HG03045 (cell line): ENCODE measurements at regions not wholly inside any gene's neighbourhood (a gene's known extent, or its start where the extent isn't known, plus 50 kb on each side); places are given as distances from the start of the nearest gene placed in this dataset.

Experiments
- ATAC-seq: cut with Tn5 transposase; IDR thresholded peaks from one replicate; pipeline ENCODE4 v1.9.1; 2021; ENCODE audit warnings: mild to moderate bottlenecking, moderate library complexity; ENCODE audit not compliant: unreplicated experiment

DNA sequence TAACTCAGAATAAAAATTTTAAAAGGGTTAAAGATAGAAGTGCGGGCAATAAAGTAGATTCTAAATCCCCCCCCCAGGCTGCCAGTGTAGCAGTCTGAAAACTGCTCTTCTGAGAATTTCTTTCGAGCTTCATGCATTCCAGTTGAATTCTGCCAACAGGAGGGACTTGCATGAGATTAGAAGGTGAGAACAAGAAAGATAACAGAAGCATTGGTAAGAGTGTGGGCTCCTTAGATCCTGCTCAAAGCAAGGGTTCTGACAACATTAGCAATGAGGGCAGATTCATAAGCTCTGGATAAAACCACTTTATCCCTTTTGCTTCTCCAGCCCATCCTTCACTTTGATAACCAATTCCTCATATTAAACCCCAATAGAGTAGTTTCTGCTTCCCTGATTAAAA lies 235.9 kb upstream of the CDH6 start:
- ATAC-seq: no peak

DNA sequence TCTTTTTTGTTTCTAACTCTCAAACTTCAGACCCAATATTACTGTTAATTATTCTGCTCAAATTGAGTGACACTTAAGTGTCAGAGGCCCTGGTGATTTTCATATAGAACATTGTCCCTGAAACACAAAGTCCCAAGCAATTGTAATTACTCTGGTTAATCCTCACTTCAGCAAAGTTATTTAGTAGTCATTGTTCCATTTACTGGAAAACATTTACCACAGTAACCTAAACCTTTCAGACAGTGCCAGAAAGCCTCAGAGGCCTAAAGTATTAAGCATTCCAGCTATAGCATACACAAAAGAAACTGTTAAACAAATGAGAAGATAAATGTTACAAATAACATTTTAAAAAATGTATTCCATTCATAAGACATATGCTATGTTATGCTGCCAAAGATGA lies 237.2 kb upstream of the CDH6 start:
- no peak for ATAC-seq

DNA sequence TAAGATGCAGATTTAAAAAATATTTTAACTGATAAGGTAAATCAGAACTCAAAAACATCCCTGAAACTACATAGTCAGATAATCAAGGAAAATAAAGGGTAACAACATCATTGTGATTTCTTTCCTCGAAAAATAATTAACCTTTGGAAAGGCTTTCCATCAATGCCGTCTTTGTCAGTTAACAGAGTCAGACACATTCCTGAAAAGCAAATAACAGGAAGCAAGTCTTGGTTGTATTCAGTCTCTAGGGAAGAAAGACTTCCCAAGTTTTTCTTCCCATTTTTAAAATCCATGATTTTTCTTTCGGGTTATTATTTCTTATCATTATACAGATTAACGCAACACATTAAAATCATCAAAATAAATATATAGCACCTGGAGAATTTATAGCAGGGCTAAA lies 256.4 kb upstream of the CDH6 start:
- ATAC-seq: no peak

DNA sequence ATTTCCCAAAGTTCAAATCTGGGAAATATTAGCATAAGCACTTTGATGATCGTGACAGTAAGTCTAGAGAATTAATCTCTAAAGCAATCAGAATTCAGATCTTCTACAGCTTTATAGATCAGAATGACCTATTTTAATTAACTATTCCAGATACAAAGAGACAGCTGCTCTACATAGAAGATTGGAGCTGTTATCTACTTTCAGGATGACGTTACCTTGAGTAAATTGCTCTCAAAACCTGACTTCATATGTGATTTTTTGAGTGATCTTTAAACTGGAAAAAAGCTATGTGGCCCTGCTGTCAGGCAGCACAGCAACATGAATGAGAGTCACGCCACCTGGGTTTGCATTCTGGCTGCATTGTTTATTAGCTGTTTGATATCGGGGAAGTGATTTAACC lies 259.9 kb upstream of the CDH6 start:
- no peak for ATAC-seq

DNA sequence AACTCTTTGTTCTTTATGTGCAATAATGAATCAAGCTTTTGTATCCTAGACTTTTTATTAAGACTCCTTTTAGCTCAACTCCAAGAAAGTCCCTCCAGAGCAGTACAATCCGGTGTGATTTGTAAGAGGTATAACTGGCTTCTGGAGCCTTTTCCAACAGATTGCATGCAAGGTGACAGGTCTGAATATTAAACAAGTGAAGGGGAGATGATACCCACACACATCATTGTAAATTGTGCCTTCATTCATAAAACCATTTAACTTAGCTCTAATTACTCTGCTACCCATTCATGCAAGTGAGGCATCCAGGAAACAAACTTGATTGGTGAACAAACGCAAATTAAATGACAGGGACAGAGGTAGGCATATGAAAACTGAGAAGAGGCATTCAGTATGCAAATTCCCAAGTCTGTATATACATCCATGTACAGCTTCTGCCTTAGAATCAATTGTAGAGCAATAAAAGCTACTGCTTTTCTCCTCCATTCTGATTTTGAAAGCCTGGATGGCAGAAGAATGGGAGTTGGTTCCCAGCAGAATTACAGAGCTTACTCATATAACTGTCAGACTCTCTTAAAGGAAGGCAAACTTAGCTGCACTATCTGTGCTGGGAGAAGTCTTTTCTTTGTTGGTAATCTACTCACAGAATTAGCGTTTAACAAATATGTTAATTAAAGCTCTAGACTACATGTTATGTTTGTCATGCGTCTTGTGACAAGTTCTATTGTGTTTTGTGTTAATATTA lies 261.0 kb upstream of the CDH6 start:
- no peak for ATAC-seq

DNA sequence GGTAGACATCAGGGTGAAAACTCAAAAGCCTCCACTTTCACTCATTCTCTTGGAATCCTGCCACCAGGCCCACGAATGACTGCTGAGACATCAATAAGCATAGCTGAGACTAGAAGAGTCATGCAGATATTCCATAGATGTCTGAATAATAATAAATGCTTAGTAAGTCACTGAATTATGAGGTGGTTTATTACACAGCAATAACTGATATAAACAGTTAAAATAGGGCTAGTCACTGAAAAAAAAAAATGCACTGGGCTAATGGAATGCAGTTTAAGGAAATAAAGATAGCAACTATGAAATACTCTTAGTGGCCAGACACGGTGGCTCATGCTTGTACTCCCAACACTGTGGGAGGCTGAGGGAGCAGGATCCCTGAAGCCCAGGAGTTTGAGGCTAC lies 262.8 kb upstream of the CDH6 start:
- no peak for ATAC-seq

DNA sequence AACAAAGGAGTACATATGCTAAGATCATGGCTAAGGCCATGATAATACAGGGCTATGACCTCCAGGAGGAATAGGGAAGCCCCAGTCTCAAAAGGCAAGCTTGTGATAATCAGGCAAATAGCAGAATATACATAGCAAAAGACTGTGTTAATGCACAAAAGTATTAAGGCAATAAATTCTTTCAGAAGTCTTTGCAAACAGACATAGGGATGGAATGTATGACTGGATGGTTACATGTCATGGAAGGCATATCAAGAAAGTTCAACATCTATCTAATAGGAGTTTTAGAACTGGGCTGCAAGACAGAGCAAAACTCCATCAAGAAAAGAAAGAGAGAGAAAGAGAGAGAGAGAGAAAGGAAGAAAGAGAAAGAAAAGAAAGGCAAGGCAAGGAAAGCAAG lies 264.5 kb upstream of the CDH6 start:
- no peak for ATAC-seq

DNA sequence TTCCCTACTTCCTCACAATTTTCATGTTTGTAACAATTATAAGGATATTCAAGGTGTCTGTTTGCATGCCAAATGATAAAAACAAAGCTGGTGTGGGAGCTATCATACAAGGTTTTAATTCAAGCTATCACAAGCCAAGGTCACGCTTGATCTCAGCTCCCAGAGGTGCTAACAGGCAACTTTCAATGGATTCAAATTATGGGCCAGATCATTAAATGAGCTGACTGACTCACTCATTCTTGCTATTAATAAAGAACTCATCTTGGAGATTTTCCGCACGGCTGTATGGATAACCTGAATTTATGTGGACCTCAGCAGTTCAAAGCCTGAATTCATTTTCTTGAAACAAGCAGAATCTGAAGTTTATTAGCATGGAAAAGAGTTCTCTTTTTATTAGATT lies 267.3 kb upstream of the CDH6 start:
- ATAC-seq: no peak

DNA sequence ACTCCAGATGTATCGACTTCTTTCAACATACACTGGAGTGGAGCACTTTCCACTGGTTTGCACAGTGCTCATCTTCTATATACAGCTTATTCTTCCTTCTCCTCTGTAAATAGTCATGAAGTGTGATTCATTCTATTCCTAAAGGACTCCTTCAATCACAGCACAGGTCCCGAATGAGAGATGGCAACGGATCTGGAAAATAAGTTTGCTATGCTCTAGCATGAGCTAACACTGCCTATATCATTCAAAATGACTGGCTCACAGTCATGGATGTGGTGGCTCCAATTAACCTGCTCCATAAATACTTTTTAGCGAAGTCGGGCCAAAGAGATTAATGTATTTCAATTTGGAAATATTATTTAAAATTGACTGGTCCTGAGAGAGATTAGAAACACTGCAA lies 272.1 kb upstream of the CDH6 start:
- ATAC-seq: no peak

DNA sequence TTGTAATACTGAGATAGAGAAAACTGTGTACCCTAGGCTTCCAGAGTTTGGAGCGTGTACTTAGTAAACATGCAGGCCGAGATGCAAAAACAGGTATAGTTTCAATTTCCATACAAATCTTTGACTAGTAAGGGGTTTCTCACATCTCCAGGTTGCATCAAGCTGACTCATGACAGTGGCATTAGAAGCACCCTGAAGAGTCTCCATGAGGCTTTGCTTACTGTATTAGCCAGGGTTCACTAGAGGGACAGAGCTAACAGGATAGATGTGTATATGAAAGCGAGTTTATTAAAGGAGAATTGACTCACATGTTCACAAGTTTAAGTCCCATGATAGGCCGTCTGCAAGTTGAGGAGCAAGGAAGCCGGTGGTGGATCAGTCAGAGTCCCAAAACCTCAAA lies 275.3 kb upstream of the CDH6 start:
- no peak for ATAC-seq

DNA sequence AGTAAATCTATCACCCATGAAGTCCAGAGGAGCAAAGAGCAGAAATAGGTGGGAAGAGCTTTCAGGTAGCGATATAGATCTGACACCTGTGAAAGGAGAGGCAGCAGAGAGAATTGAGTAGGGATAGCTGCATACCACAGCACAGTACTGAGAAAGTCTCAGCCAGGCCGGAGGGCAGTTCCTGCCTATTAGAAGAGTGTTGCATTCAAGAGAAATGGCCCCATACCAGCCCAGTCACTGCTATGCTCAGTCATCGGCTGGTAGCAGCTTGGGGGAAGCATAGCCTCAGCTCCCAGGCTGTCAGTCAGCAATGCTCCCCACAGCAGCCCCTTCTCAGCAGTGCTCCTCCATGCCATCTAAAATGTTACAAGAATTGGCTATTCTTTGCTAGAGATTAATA lies 285.1 kb upstream of the CDH6 start:
- ATAC-seq: no peak

DNA sequence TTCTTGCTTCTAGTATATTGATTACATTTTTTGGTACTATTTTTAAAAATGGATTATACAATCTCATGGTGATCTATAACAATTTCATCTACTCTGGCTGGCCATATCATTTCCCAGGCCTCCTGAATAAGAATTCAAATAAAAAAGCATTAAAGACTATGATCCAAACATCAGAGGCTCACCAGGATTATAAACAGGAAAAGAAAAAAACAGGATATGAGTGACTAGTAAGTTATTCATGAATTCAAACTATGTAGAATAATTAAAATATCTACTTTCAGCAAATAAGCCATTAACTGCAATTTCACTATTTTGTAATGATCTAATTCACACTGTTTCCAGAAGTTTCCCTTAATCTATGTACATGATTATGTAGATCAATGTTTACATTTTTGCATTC lies 293.1 kb upstream of the CDH6 start:
- no peak for ATAC-seq

DNA sequence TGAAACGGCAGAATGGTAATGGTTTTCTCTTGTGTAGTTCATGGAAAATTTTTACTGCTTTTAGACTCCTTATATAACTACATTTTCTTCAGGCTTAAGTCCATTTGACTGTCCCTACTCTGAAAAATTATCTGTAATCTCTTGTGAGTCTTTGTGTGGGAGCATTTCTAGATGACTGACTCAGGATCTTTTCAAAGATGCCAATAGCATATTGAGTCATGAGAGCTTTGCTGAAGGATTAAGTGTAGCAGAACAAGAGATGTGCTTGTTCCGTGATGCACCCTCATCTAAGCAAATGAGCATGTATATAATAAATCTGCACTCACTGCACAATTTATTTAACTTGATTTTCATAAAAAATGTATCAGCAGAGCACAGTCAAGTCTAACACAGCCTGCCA lies 298.7 kb upstream of the CDH6 start:
- no peak for ATAC-seq

DNA sequence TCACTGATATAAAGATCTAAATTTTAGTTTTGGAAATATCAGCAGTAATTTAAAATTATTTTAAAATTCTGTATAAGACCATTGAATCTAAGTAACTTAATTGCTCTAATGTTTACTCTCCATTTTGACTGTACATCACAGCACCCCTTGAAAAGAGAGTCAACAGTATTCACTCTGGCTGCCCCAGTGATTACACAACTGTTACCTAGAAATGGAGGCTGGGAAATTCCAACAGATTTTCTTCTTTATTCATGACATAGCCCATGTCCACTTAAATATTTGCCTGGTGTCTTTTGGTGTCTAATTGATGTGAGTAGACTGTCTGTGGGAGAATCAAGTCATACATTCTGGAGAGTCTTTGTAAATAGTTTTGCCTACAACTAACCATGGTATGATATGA lies 301.8 kb upstream of the CDH6 start:
- no peak for ATAC-seq

DNA sequence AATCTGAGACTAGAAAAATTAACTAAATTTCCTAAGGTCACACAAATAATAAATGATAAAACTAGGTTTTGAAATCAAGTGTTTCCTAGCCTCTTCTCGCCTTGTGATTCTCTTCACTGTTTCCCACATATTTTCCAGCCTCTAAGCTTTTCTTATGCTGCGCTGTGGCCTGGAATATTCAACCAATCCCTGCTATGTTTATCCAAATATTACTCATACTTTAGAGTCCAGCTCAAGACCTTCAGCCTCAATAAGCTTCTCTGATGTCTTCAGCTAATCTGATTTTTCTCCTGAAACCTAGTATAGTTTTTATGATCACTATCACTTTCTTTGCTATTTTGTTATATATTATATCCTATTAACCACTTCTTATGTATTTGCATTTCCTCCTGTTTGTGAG lies 303.1 kb upstream of the CDH6 start:
- no peak for ATAC-seq

DNA sequence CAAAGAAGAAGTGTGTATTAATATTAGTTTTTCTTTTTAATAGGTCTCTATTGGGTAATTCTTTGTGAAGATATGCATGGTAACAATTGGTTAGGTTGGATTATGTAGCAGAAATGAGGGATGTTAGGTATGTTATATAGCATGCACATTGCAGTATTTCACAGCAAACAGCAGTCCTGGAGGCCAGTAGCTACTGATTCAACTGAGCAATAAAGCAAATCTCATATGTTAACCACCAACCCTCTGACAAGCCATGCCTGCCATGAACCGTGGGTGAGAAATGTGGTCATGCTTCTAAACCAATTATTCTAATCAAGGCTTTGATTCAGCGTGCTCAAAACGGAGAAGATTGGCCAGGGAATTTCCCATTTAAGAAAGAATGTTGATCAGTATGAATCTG lies 313.0 kb upstream of the CDH6 start:
- ATAC-seq: no peak

DNA sequence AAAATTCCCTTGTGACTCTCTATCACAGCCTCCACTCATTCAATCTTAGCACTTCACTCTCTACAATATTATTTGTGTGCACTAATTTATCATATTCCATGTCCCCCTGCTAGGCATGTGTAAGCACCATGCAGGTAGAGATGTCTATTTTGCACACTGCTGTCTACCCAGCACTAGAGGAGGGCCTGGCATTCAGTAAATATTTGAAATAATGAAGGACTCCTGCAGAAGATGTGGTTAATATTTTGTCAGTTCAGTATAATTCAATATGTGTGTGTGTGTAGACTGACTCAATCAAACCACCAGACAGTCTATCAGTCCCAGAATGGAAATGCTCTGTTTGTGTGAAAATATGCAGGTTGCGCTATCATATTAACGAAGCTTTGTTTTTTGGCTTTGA lies 313.6 kb upstream of the CDH6 start:
- ATAC-seq: no peak

DNA sequence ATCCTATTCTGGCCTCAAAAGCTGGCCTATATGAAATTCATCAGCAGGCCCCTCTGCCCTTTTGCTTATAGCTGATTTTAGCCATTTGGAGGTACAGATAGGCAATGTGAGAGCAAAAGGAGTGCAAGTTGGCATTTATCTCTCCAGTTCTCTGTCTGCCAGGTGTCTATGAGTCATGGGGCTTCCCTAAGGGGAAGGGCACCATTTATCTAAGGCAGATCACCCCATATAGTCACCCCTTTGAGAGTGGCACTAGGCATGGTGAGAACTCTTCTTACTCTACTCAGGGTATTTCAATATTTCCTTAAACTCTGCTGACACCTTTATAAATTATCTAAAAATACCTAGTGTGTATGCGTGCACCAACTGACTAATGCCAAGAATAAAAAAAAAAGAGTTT lies 314.7 kb upstream of the CDH6 start:
- ATAC-seq: no peak

DNA sequence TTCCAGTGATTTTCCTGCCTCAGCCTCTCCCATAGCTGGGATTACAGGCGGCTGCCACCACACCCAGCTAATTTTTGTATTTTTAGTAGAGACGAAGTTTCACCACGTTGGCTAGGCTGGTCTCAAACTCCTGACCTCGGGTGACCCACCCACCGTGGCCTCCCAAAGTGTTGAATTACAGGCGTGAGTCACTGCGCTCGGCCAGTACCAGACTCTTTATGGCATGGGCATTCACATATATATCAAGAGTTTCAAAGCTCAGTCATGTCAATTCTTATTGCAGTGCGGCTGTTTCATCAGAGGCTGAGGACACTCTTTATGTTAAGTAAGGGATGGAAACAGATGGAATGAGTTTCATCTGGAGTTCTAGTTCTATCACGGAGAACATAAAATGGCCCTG lies 315.2 kb upstream of the CDH6 start:
- ATAC-seq: no peak

DNA sequence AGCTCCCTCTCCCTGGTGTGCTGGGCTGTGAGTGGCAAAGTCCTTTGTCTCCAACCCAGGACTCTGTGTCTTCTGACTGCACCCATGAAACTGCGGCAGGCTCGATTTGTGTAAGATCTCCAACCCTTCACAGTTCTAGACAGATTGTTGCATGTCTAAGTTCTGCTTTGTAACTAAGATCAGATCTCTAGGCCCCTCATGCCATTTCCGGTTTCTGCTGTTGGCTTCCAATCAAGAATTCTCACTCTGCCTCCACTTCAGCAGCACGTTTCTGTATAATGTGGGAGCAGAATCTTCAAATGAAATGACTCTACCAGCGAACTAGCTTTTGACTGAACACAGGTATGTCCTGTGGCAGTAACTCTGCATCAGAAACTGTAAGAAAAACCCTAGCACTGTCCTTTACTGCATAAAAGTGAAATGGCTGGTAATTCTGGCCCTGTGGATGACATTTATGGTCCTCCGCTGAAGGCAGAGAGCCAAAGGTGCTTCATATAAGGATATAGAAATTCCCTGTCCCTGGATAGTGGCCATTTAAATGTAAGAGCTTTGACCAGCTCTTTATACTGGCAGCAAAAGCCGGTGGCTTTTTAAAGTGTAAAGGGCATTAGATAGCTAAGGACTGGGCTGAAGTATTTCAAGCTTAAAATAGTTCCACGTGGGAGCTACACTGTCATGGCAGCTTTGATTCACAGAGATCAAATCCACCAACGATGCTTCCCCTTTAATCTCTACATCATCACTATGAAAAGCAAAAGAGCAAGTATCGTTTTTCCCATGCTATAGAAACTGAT lies 319.0 kb upstream of the CDH6 start:
- ATAC-seq: no peak

DNA sequence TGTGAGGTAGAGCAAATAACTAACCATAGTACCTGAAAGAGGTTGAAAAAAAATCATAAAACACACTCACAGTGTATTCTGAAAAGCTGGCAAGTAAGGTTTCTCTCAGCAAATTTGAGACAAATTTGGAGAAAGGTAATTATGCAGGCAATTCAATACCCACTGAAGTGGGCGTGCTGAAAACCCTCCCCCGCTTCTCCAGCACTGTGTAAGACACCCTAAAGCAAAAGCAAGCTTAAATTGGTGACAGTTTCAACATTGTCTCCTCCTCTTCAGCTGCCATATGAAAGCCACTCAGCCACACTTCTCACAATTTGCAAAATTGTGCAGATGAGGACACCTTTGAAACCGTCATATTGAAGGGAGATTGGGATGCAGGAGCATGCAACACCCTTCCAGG lies 322.3 kb upstream of the CDH6 start:
- ATAC-seq: no peak

DNA sequence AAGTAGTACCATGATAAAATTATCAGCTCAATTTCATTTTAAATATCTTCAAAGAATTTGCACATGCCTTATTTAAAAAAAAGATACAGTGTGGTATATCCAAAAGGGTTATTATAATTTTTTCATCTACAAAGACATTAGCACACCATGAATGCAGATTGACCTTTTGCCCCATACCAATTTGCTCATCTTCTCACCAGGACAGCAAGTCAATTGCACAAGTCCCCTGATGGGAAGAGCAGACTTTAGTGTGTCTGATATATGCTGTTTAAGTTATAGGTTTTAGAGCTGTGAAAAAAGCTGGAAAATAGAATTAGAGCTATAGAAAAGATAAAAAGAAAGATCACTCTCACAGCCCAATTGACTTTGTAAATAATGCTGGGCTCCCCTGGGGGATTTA lies 325.8 kb upstream of the CDH6 start:
- no peak for ATAC-seq

DNA sequence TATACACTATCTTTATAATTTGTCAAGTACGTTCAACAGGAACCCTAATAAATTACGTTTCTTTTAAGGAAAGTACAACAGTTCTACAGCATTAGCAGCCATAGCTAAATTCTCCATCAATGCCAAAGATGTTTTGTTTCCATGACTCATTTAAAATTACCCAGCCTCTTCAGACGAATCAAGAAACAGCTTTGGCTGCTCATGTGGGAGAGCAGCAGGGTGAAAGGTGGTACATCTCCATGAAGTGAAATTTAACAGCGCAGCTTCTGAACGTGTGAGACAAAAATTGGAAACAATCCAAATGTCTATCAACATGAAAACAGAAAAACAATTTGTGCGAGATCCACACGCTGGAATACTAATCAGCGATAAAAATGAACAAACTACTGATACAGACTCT lies 327.3 kb upstream of the CDH6 start:
- no peak for ATAC-seq
